GM04504 (cell line): ENCODE measurements at regions not wholly inside any gene's neighbourhood (a gene's known extent, or its start where the extent isn't known, plus 50 kb on each side); places are given as distances from the start of the nearest gene placed in this dataset.

Experiments used
- DNase-seq: peaks from one replicate; pipeline ENCODE4 v3.0.0-alpha.2; 2012; ENCODE audit warnings: low read depth

DNA sequence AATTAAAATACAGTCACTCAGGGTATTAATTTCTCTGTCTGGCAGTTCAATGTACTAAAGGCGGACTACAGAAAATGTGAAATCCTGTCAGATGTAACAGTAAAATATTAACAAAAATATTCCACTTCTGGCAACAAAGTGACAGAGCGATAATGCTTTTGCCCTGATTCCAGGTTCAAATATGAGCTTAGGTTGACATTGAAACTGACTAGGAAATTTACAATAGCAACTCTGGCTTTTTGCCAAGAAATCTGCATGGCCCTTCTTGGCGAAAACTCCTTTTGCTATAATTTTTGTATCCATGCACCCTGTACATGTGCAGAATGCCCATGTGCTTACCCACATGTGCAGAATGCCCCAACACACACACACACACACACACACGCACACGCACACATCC lies 552.2 kb downstream of the MDFIC start:
- no peak for DNase-seq

GRCh38 chr7:115471891-115472290 lies 550.0 kb downstream of the MDFIC start:
- no peak for DNase-seq

DNA sequence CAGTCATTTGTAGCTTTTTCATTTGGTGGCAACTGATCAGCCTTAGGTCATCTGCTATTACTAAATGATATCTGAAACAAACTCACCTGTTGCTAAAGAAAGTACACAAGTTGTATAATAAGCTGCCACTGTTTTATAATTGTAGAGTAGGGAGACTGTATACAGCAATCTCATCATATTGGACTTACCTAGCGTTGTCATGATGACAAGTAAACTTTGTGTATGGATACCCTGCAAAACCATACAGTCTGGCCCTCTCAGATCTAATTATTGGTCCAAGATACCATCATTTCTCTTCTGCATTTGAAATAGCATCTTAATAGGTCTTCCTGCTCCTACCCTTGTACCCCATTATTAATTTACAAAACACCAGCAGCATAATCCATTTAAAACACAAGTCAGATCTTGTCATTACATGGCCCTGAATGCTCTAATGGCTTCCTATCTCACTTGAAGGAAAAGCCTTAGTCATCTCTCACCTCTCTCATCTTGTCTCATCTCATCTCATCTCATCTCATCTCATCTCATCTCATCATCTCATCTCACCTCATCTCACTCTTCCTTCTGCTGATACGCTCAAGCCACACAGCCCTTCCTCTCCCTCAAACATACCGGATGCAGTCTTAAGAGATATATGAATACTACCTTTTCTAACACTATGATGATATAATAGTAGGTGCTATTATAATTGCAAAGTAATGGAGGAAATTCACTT lies 540.6 kb downstream of the MDFIC start:
- DNase-seq = no peak

DNA sequence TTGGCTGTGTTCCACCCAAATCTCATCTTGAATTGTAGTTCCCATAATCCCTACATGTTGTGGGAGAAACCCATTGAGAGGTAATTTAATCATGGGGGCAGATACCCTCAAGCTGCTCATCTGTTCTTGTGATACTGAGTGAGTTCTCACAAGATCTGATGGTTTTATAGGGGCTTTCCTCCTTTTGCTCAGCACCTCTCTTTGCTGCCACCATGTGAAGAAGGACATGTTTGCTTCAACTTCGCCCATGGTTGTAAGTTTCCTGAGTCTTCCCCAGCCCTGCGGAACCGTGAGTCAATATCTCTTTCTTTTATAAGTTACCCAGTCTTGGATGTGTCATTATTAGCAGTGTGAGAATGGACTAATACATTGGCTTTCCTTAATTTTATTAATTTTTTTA lies 527.8 kb downstream of the MDFIC start:
- no peak for DNase-seq

DNA sequence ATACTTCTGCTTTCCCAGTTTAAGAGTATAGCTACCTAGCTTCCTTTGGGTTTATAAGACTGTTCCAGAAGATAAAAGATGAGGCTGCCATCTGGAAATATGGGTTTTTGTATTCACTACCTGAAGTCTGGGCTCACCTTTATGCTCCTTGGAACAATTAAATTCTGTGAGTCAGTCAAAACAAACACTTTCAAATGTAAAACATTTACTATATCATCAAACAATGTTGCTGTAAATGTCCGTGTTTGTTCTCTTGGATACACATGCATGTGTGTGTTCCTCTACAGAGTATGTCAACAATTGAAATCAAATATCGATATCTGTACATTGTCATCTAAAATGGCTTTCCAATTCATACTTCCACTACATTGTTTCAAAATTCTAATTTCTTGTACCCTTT lies 525.6 kb downstream of the MDFIC start:
- DNase-seq = no peak

DNA sequence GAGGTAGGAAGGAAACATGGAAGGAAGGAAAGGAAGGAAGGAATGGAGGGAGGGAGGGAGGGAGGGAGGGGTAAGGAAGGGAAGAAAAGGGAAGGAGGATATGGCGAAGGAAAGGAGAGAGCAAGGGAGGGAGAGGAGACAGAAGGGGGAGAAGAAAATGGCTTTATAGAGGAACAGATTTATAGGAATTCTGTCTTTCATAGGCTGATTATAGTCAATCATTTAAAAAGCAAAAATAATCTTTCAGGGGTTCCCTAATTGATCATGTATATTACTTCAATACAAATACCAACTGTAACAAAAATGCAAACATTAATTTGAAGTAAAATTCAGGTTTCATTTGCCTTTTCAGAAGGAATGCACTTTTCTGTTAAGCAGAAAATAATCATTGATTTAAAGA lies 519.1 kb downstream of the MDFIC start:
- DNase-seq = no peak

GRCh38 chr7:115435178-115435577 lies 513.3 kb downstream of the MDFIC start:
- DNase-seq = no peak

DNA sequence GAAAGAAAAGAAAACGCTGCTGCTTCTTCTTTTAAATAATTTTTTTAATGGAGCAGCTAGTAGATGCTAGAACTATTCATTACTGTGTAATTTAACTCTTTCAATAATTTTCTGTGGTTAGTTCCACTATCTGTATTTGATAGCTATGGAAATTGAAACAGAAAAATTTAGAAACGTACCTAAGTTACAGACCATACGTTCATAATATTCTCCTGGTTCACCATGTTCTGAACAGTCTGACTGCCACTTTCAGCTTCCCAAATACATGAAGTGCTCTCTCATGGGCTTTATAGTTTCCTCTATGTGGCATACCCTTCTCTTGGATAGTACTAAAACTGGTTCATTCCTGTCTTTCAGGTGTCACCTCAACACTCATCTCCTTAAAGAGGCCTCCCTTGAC lies 508.0 kb downstream of the MDFIC start:
- DNase-seq = no peak

GRCh38 chr7:115417662-115418061 lies 495.8 kb downstream of the MDFIC start:
- DNase-seq = no peak

DNA sequence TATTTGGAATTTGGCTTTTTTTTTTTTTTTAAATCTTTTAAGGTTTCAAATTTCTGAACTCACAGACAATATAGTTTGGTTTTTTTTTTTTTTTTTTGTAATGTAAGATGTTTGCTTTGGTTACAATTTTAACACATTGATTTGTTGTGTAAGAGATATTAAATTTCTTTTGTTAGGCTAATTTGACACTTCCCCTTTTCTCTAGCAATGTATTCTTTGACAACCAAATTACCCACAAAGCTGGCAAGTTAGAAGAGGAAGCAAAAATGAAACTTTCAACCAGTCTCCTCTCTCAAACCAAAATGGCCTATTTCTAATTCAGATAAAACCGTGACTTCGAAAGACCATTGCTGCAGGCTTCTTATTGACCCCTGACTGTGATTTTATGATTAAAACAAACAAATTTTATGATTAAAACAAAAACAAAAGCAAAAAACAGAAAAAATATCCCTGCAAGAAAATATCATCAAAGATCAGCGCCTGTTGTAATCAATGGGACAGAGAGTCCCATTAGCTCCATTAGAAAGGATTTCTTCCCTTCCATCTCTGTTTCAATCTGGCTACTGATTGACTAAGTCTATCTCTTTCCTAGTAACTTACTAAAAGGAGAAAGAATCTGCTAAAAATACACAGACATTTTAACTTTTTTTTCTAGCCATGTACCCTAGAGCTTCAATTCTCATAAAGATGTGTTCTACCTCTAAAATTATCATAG lies 489.2 kb downstream of the MDFIC start:
- no peak for DNase-seq

GRCh38 chr7:115410434-115410820 lies 488.5 kb downstream of the MDFIC start:
- no peak for DNase-seq

DNA sequence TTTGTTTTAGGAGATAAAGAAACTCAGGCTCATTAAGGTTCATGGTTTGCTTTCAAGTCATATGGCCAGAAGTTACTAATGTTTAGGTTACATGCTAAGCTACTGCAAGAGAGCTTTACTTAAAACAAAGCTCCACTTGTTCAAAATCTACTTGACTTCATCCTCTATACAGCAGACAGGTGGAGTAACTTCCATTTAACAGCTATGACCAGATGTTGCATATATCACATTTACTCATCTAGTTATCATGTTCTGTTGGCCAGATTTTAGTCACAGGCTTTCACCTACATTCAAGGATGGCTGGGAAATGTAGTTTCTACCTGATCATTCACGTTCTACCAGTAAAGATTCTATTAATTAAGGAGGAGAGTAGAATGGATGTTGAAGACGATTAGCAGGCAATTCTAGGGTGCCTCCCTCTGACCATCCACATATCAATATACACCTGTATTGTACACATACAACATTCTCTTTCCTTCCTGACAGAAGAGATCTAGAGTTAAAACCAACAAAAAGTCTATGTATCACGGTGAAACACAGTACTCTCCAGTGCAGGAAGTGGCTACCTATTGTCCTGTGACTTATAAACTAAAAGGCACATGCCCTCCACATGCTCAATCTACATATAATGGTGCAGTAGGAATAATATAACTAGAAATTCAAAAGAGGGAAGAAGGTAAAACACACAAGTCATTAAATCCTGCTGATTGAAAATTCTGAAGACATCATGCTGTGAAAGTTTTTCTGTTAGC lies 488.0 kb downstream of the MDFIC start:
- DNase-seq = no peak

GRCh38 chr7:115406219-115406618 lies 484.3 kb downstream of the MDFIC start:
- no peak for DNase-seq

DNA sequence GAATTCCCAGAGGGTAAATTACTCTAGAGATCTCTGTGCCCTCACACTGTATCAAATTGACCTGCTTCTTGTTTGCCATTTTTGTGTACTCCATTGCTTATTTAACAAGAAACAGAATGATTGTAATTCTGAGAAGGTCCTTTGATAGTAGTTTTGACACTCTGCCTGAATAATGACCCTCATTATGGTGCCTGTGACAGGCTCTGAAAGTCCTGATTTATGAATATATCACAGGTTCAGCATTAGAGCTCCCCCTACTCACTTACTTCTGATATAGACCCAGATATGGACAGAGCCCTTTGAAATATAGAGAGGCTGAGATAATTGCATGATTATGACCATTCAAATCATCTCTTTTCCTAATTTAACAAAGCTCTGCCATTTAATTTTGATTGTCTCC lies 465.2 kb downstream of the MDFIC start:
- no peak for DNase-seq

GRCh38 chr7:115379321-115379720 lies 457.4 kb downstream of the MDFIC start:
- no peak for DNase-seq

- DNase-seq = no peak
Observed at GRCh38 chr7:115368998-115369397, 447.1 kb downstream of the MDFIC start.

DNA sequence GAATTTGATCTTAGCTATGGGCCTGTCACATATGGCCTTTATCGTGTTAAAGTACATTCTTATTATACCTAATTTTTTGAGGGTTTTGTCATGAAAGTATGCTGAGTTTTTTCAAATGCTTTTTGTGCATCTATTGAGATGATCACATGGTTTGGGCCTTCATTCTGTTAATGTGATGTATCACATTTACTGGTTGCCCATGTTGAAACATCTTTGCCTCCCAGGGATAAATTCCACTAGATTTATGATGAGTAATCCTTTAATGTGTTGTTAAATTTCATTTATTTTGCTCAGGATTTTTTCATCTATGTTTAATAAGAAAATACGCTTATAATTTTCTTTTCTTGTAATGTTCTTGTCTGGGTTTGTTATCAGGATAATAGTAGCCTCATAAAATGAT lies 442.0 kb downstream of the MDFIC start:
- DNase-seq = no peak

GRCh38 chr7:115359955-115360354 lies 438.1 kb downstream of the MDFIC start:
- no peak for DNase-seq

DNA sequence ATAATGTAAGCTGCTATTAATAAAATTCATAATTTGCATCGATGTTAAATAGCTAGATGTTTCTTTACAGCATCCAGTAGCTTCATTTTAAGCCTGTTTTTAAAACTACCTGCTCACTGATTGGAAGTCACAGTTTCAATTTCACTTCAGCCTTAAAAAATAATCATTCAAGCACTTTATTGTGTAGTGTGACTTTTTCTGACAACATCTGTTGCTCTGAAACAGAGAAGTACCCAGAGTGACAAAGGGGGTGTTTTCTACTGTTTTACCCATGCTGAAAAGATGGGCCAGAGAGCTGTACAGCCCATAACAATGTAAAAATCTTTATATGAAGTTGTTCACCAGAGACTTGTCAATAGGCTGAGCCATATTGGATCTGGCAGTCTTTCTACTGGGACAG lies 437.2 kb downstream of the MDFIC start:
- no peak for DNase-seq

GRCh38 chr7:115357703-115357999 lies 435.8 kb downstream of the MDFIC start:
- no peak for DNase-seq

DNA sequence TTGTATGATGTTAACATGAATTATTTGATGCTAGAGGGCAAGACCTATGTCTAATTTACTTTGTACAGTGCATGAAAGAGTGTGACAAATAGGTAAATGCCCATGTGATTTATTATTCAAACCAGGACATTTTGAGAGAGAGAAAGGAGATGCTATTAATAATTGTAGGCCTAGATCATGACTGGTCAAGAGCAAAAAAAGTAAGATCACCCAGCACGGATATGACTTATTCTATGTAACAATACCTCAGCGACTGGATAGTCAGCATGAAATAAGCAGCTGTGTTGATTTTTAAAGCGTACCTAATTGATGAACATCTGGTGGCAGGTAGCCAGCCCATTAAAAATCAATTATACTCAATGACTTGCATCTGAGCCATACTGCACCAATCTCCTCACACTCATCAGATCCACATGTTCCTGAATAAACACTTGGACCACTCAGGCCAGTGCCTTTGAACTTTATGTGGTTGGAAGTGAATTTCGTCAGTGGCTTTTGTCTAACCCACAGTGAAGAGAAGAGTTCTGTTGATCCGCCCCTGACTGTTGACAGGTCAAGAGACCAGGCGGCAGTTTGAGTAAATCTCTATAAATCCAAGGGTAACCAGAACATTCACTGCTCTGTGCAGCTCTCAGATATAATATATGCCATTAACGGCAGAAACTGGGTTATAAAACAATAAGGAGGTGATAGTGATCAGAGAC lies 435.3 kb downstream of the MDFIC start:
- peak; percentile 32 for DNase-seq

DNA sequence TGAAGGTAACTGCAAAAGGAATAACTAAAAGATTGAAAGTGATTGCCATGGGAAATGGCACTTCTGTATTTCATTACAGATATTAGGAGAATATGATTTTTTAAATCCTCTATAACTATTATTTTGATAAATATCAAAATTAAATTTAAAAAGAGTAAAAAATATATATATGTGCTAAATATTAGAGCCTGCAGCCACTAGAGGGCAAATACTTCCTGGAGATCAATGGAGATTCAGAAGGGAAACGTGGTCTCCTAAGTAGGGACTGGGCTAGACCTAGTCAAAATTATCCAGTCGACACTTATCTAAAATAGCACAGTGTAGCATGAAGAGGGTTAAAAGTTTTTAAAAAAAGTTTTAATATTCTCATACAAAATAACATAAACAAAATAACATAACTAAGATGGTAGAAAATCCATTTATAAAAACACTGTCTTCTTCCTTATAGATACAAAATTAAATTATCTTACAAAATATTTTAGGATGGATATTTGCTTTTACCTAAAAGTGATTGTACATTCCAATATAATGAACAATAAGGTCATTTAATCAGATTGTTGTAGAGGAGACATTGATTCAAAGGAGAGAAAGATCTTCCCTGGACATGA lies 434.3 kb downstream of the MDFIC start:
- no peak for DNase-seq
